GM18868 (cell line): ENCODE measurements at regions not wholly inside any gene's neighbourhood (a gene's known extent, or its start where the extent isn't known, plus 50 kb on each side); places are given as distances from the start of the nearest gene placed in this dataset.
"Not testable (repeated sequence)": the region's sequence is repeated elsewhere in the genome, so short reads cannot be mapped to it uniquely, and the experiment has no call there.

Experiments used
- ATAC-seq: cut with Tn5 transposase; IDR thresholded peaks from one replicate; pipeline ENCODE4 v1.9.1; 2021; ENCODE audit warnings: mild to moderate bottlenecking, moderate library complexity; ENCODE audit not compliant: unreplicated experiment

- ATAC-seq: no peak
These were observed 271.2 kb downstream of the LPIN1 start for GRCh38 chr2:12017499-12018157.

- ATAC-seq: not testable (repeated sequence)
These were observed 272.3 kb downstream of the LPIN1 start for GRCh38 chr2:12018726-12019125.

- ATAC-seq: no peak
These were observed 274.5 kb downstream of the LPIN1 start for GRCh38 chr2:12020833-12021469.

GRCh38 chr2:12024197-12024907, 277.9 kb downstream of the LPIN1 start:
- not testable (repeated sequence) for ATAC-seq

- no peak for ATAC-seq
These were observed 280.7 kb downstream of the LPIN1 start for GRCh38 chr2:12027136-12027535.

- no peak for ATAC-seq
These were observed 285.4 kb downstream of the LPIN1 start for GRCh38 chr2:12031866-12032265.

GRCh38 chr2:12032398-12032797, 286.0 kb downstream of the LPIN1 start:
- peak; percentile 77 for ATAC-seq

GRCh38 chr2:12032975-12033374, 286.5 kb downstream of the LPIN1 start:
- no peak for ATAC-seq

- ATAC-seq: no peak
These were observed 287.1 kb downstream of the LPIN1 start for GRCh38 chr2:12033494-12033893.

- ATAC-seq: no peak
These were observed 287.9 kb downstream of the LPIN1 start for GRCh38 chr2:12034382-12034781.

GRCh38 chr2:12035029-12035720, 288.7 kb downstream of the LPIN1 start:
- ATAC-seq: no peak

- ATAC-seq: no peak
These were observed 289.7 kb downstream of the LPIN1 start for GRCh38 chr2:12035956-12036639.

- ATAC-seq: no peak
These were observed 290.2 kb downstream of the LPIN1 start for GRCh38 chr2:12036640-12036983.

- ATAC-seq: no peak
These were observed 290.9 kb downstream of the LPIN1 start for GRCh38 chr2:12037301-12037700.

- no peak for ATAC-seq
These were observed 294.8 kb downstream of the LPIN1 start for GRCh38 chr2:12041236-12041635.

GRCh38 chr2:12043131-12043530, 296.7 kb downstream of the LPIN1 start:
- no peak for ATAC-seq

GRCh38 chr2:12044857-12045256, 298.4 kb downstream of the LPIN1 start:
- ATAC-seq: peak; percentile 52

GRCh38 chr2:12045864-12046291, 299.4 kb downstream of the LPIN1 start:
- peak; percentile 74 for ATAC-seq

GRCh38 chr2:12046641-12047040, 300.2 kb downstream of the LPIN1 start:
- ATAC-seq: no peak

GRCh38 chr2:12047761-12048160, 301.3 kb downstream of the LPIN1 start:
- no peak for ATAC-seq

GRCh38 chr2:12048550-12048949, 302.1 kb downstream of the LPIN1 start:
- no peak for ATAC-seq
